Fibroblast of upper back skin (primary cell): ENCODE measurements at regions not wholly inside any gene's neighbourhood (a gene's known extent, or its start where the extent isn't known, plus 50 kb on each side); places are given as distances from the start of the nearest gene placed in this dataset.

ENCODE experiments used
- DNase-seq: peaks from one replicate; pipeline ENCODE4 v3.0.0-alpha.2; 2013

- DNase-seq = no peak
Observed at GRCh38 chr13:42722883-42723539, 58.4 kb upstream of the FAM216B start.

- no peak for DNase-seq
Observed at GRCh38 chr13:42728507-42729180, 52.7 kb upstream of the FAM216B start.

- DNase-seq = no peak
Observed at GRCh38 chr13:42729857-42730402, 51.5 kb upstream of the FAM216B start.
